ENCODE measurements at regions not wholly inside any gene's neighbourhood (a gene's known extent, or its start where the extent isn't known, plus 50 kb on each side); places are given as distances from the start of the nearest gene placed in this dataset.
"Not testable (repeated sequence)": the region's sequence is repeated elsewhere in the genome, so short reads cannot be mapped to it uniquely, and the experiment has no call there.

DNA sequence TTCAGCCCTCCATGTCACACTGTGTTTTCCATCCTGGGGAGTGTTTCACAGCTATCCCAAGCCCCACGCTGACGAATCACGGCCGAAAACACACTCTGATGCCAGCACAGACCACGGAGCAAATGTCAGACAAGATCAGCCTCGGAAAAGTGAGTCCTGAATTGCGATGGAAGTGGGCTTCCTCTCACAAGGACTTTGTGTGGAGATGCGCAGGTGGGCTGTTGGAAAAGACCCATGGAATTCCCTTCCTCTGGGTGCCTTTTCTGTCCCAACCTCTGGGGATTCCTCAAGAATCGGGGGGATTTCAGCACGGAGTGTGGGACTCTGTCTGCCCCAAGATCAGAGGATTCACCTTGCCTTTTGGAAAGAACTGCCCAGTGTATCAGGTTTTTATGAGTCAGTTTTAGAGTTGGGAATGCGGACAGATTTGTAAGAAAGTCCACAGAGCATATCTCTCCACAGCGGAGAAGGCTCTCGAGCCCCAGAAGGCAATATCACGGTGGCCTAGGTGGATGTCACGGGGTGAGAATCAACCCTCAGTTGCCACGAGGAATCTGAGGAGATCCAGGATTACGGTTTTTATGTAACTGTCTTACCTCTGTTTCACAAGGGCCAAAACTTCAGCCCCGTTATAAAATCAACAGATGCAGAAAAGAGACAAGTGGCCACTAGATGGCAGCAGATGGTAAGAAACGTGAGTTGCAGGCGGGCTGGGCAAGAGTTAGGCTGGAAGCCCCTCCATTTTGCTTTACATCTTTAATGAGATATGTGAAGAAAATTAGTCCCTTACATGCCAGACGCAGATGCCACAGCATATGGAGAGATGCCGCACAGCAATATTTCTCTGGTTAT is 201.9 kb downstream of the DAD1 start:
- DNase-seq (ENCODE audit: low spot score), result peak; percentile 87

- no peak for DNase-seq (ENCODE audit: low spot score)
Observed at GRCh38 chr14:22384974-22385526, 204.0 kb downstream of the DAD1 start.

- no peak for DNase-seq (ENCODE audit: low spot score)
Observed at GRCh38 chr14:22384167-22384549, 204.9 kb downstream of the DAD1 start.

DNA sequence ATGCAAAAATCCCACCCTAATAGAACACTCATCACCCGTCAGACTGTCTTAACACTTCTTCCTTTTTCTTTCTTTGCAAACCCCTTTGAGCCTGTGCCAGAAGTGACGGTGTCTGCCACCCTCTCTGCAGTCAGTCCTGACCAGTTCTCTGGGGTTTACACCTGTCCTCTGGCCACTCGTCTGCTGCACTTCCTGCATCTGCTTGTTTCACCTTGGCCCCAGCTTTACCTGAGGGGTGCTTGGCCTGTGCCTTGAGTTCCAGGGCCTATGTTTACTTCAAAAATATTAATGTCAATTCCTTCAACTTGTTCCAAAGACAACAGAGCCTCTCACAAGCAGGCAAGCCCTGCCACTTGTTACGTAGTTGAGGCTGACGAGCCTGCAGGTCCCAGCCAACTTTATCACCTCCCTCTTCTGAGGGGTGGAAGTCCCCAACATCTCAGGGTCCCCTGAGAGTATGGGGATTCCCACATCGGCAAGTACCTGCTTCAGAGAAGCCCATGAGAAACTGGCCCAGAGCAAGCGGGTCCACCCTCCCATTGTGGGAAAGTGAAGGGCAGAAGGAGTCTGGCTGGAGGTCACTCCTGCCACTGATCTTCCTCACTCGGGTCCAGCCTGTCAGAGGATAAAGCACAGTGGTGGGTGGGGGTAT is 205.4 kb downstream of the DAD1 start:
- no peak for DNase-seq (ENCODE audit: low spot score)

DNA sequence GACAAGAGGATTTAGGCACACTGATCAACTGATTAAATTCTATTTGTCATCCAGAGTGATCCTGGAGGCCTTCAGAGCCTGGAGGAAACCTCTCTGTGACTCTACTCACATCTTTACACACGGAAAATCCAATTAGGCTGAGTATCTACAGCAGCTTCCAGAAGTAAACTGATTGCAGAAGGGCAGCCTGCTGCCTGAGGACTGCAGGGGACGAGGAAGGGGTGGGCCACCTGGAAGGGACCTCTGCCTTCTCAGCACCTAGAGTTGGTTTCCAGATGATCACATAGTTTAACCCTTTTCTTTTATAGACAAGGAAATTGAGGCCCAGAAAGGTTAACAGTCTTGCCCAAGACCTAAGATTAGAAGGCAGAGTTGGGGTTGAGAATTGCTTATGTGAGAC is 206.1 kb downstream of the DAD1 start:
- no peak for DNase-seq (ENCODE audit: low spot score)

DNA sequence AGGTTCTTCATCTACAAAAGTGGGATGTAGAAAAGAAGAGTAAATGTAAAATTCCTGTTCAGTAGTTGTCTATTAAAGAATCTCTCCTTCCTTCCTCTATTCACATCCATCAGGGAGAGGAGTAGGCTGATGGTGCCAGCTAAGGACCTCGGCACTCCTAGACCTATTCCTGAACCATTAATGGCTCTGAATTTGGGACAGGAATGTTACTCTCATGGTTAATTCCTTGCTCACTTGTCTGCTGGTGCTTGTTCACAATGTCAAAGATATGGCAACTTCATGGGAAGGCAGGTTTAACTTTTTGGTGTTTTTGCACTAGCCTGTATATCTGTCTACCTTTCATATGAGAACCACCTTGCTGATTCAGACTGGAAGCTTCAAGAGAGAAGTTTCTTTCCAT is 206.6 kb downstream of the DAD1 start:
- no peak for DNase-seq (ENCODE audit: low spot score)

DNA sequence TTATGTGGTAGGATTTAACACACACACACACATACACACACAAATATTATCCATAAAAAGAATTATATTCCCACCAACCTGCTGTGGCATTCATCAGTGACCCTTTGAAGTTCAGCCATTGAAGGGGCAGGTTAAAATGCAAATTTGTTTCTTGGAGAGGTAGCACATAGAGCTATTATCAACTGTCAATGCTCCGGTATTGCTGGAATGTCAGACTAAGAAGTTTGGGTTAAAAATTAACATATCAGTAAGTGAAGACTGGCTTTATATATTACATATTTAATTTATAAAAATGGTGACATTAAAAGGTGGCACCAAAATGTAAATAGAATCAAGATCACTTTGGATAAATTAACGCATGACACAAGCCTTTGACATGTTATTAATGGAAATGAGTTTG is 207.3 kb downstream of the DAD1 start:
- no peak for DNase-seq (ENCODE audit: low spot score)

- no peak for DNase-seq (ENCODE audit: low spot score)
Observed at GRCh38 chr14:22381408-22381760, 207.6 kb downstream of the DAD1 start.

DNA sequence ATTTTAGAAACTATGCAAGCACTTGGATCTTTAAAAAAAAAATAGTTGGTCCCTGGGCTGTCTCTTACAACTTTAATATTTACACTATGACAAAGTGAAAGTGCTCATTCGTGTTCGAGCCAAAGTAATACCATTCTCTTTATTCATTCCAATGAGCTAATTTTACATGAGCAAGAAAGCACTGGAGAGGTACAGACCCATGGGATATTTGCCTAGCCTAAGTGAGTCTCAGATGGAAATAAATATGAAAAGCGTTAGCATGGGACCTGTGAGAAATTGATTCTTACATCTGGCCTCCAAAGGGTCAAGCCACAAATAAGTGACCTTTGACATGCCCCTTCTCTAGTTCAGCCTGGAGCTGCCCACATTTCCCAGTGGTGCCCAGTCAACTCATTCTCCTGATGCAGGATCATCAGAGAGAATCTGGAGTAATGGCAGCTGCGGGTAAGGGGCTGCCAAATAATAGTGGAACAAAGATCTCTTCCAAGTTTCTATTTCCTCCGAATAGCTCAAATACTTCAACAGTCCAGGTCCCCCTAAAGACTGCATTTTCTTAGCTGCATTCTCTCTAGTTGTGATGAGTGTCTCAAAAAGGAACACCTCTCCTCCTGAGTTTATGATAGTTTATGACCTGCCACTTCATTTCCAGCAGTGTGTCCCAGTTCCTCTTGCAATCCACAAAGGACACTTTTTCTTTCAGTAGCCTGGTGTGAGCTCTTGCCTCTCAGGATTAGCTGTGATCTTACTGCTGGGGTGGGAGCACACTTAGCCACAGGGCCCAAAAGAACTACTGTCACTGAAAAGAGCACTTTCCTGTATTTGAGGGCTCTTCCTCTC is 208.2 kb downstream of the DAD1 start:
- DNase-seq (ENCODE audit: low spot score), result peak; percentile 41

DNA sequence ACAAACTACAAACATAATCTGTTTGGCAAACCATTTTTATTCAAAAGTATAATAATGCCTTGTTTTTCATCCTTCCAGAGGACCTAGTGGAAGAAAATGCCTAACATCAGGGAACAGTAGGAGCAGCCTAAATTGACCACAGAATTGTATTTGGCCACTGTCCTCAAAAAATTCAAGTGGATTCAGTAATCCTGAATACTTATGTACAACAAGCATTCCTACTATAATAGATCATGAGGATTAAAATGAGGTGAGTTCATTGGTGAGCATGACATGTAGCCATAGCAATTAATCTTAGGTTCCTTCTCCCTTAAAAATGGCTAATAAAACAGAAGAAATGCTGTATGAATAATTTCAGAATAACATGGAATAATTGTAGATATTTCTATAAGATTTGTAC is 209.3 kb downstream of the DAD1 start:
- DNase-seq (ENCODE audit: low spot score), result no peak

DNA sequence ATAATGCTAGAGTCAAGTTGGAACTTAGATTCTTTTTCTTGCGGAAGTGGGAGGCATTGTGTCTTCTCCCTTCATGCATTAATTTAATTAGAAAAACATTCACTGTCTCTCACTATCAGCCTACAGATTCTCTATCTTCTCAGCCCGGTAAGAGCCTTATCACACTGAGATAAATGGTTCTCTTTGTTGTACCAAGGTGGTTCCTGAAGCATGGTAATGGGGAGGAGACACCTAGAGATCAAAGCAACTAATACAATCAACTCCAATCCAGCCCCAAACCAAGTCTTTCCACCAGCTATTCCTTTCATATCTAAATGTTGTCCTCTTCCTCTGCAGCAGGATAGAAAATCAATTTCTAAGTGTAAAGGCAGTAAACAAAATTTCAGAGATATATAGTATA is 210.8 kb downstream of the DAD1 start:
- DNase-seq (ENCODE audit: low spot score), result no peak

GRCh38 chr14:22375321-22375930 is 213.6 kb downstream of the DAD1 start:
- DNase-seq (ENCODE audit: low spot score), result no peak

GRCh38 chr14:22370084-22370847 is 218.8 kb downstream of the DAD1 start:
- DNase-seq (ENCODE audit: low spot score), result peak; percentile 38

DNA sequence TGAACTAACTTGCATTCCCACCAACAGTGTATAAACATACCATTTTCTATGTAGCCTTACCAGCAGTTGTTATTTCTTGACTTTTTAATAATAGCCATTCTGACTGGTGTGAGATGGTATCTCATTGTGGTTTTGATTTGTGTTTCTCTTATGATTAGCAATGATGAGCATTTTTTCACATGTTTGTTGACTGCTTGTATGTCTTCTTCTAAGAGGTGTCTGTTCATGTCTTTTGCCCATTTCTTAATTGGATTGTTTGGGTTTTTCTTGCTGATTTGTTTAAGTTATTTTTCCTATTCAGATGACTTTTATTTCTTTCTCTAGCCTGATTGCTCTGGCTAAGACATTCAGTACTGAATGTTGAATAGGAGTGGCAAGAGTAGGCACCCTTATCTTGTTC is 230.3 kb downstream of the DAD1 start:
- DNase-seq (ENCODE audit: low spot score), result no peak

- not testable (repeated sequence) for DNase-seq (ENCODE audit: low spot score)
Observed at GRCh38 chr14:22349281-22349680, 239.7 kb downstream of the DAD1 start.

GRCh38 chr14:22344673-22345072 is 244.4 kb downstream of the DAD1 start:
- DNase-seq (ENCODE audit: low spot score), result no peak

- not testable (repeated sequence) for DNase-seq (ENCODE audit: low spot score)
Observed at GRCh38 chr14:22344209-22344608, 244.8 kb downstream of the DAD1 start.

DNA sequence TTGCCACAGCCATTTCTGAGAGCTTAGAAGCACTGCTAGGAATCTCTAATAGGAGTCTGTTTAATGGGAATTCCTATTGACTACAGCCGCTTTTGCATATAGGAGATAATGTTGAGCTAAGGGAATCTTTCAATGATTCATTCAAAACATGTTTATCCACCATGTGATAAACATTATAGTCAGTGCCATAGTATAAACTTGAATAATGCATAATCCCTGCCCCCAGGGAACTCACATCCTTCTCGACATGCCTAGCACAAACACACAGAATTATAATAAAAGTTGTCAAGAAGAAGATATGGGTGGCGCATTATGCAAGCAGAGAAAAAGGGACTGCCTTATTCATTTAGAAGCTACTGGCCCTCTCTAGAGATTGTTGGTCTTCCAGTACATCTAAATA is 248.0 kb downstream of the DAD1 start:
- DNase-seq (ENCODE audit: low spot score), result no peak

DNA sequence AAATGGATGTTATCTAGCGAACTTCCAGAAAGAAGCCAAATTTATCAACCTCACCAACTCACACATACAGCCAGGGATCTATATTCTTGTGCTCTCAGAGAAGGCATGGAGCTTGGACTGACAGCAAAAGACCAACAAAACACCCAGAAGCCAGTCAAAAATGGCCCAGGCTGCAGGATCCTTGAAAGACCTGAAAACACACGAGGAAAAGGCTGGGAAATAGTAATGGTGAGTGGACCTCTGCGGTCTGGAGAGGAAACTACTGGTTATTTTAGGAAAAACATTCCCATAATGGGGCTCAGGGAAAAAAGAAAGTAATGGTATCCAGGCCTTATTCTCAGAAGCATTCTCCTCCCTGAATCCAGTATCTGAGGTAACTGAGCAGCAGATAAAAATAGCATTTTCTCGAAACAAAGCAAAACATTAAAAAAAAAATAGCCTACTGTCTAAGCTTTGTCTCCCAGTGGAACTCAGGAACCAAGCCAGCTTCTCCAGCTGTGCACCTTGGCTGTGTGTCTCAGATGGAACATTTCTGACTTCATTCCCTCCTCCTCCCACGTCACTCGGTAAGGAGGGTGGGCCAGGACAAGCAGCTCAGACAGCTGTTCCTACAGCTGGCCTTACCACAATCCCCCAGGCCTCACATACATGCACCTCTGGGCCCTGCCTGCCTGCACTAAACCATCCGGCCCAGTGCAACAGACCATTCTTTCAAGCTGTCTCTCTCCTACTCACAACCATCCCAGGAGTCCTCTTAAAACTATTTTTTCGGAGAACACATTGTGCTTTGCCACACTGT is 249.9 kb downstream of the DAD1 start:
- DNase-seq (ENCODE audit: low spot score), result no peak

- DNase-seq (ENCODE audit: low spot score), result no peak
Observed at GRCh38 chr14:22338381-22338780, 250.6 kb downstream of the DAD1 start.

DNA sequence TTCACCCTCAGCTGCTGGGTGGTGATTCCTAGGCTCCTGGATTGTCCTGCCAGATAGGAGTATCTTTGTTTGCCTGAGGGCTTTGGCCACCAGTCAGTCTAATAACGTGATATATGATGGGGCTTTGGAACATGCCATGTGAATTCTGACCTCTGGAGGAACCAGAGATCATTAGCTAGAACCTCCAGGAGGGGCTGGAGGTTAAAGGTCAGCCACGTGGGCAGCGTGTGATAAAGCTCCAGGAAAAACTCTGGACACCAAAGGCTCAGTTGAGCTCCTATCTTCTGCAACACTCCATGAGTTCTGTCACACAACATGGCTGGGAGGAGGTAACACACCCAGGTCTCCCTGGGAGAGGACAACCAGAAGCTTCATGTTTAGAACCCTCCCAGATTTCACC is 251.1 kb downstream of the DAD1 start:
- no peak for DNase-seq (ENCODE audit: low spot score)

Data from AG20443 (cell line).